K562 (cell line): ENCODE measurements at regions not wholly inside any gene's neighbourhood (a gene's known extent, or its start where the extent isn't known, plus 50 kb on each side); places are given as distances from the start of the nearest gene placed in this dataset.

Experiments
- ATAC-seq: fragments of 200-7000 bp; cut with Tn5 transposase; 3 replicates; pipeline ENCODE4 v1.9.1; 2020; ENCODE audit warnings: moderate library complexity
- BruUV-seq: library from RNA; stranded (reverse); fragments of 400-500 nt; replicated peaks from 2 replicates; lab custom pipeline; 2021; lab: Mats Ljungman, UMichigan
- CTCF ChIA-PET: fragments of 300-600 bp; formaldehyde crosslinking; extraction: SDS; loops from one replicate; lab custom pipeline; 2021; ENCODE audit warnings: low intra/inter-chr PET ratio; lab: Yijun Ruan, JAX
- POLR2A ChIA-PET: fragments of 300-600, 350-650 bp; sonication (Branson Sonifier 250); formaldehyde crosslinking; extraction: SDS; loops from one replicate; lab custom pipeline; 2021; ENCODE audit warnings: antibody characterized with exemption, inconsistent platforms; lab: Yijun Ruan, JAX
- DNase-seq, 4 experiments: peaks; one replicate each; pipeline versions ENCODE4 v3.0.0 to v3.0.0-alpha.2; 2011 to 2018; ENCODE audit warnings: low spot score in 3 of 4, mixed read lengths in 3 of 4; ENCODE audit errors: extremely low read depth in 1 of 4
- FAIRE-seq: peaks from 2 replicates; lab custom pipeline; 2011; peaks lifted over from hg19 to GRCh38; lab: Jason Lieb, UNC
- H2AFZ ChIP-seq: 2 replicates; pipeline ENCODE4 v1.6.0; 2011; ENCODE audit warnings: low read depth, low read length, control low read depth, inconsistent platforms
- H3K27ac ChIP-seq: fragments of 200-600 bp; 3 replicates; pipeline ENCODE4 v1.8.0; 2011; ENCODE audit warnings: low read depth, mild to moderate bottlenecking, control low read depth, inconsistent platforms, low read length, moderate library complexity, mixed read lengths; ENCODE audit errors: extremely low read depth
- H3K27me3 ChIP-seq, 2 experiments: fragments of 300-600 bp in 1 of 2; 2 replicates in 1 of 2; 3 replicates in 1 of 2; pipeline versions ENCODE4 v1.6.0 to v1.8.0; 2011; ENCODE audit warnings: inconsistent platforms in 2 of 2, low read length in 2 of 2, mild to moderate bottlenecking in 1 of 2, mixed read lengths in 1 of 2, moderate library complexity in 1 of 2; ENCODE audit not compliant: control insufficient read depth in 2 of 2, insufficient read depth in 2 of 2
- H3K36me3 ChIP-seq: fragments of 300-600 bp; 3 replicates; pipeline ENCODE4 v1.8.0; 2011; ENCODE audit warnings: mild to moderate bottlenecking, low read length, inconsistent platforms; ENCODE audit not compliant: control insufficient read depth, insufficient read depth
- H3K4me1 ChIP-seq, 2 experiments: fragments of 200-600 bp in 1 of 2; replicated peaks in 1 of 2; 2 replicates in 1 of 2; 3 replicates in 1 of 2; pipeline versions ENCODE4 v1.5.1 to v1.8.0; 2011; ENCODE audit warnings: inconsistent platforms in 2 of 2, low read length in 2 of 2, mild to moderate bottlenecking in 1 of 2, mixed read lengths in 1 of 2, moderate library complexity in 1 of 2; ENCODE audit not compliant: control insufficient read depth in 2 of 2, insufficient read depth in 2 of 2
- H3K4me2 ChIP-seq: 2 replicates; pipeline ENCODE4 v1.6.1; 2011; ENCODE audit warnings: low read length, control low read depth, inconsistent platforms, mixed read lengths; ENCODE audit not compliant: insufficient read depth
- H3K4me3 ChIP-seq: fragments of 200-600 bp; sonication (generic), shearing (Covaris generic); 2 replicates; pipeline ENCODE4 v1.5.1; 2016; ENCODE audit warnings: control low read depth, inconsistent platforms
- H3K79me2 ChIP-seq: fragments of 200-600 bp; 3 replicates; pipeline ENCODE4 v1.8.0; 2011; ENCODE audit warnings: low read length, inconsistent platforms; ENCODE audit not compliant: control insufficient read depth, insufficient read depth
- H3K9ac ChIP-seq, 2 experiments: 2 replicates each; pipeline versions ENCODE4 v1.6.0 to v1.6.1; 2011; ENCODE audit warnings: low read depth in 2 of 2, low read length in 2 of 2, control low read depth in 1 of 2, inconsistent platforms in 1 of 2, mild to moderate bottlenecking in 1 of 2, mixed read lengths in 1 of 2; ENCODE audit not compliant: insufficient read depth in 1 of 2
- H3K9me1 ChIP-seq: one replicate; pipeline ENCODE4 v1.6.0; 2011; ENCODE audit warnings: inconsistent platforms, mild to moderate bottlenecking, low read length, moderate library complexity; ENCODE audit not compliant: control insufficient read depth, insufficient read depth
- H3K9me3 ChIP-seq: replicated peaks from 2 replicates; pipeline ENCODE4 v1.5.1; 2011; ENCODE audit warnings: low read depth, low read length, inconsistent platforms; ENCODE audit not compliant: control insufficient read depth, insufficient read depth
- H4K20me1 ChIP-seq: replicated peaks from 2 replicates; pipeline ENCODE4 v1.6.1; 2011; ENCODE audit warnings: low read length, inconsistent platforms, mixed read lengths; ENCODE audit not compliant: control insufficient read depth, insufficient read depth
- CHD1 ChIP-seq: fragments of 200-600 bp; sonication (generic); IDR thresholded peaks from one replicate; pipeline ENCODE4 v1.6.1; 2012; ENCODE audit warnings: mild to moderate bottlenecking, moderate library complexity, low read length, inconsistent platforms
- HLTF ChIP-seq: fragments of 450-650 bp; IDR thresholded peaks from 2 replicates; pipeline ENCODE4 v1.6.1; 2016
- NFXL1 ChIP-seq: fragments of 450-650 bp; formaldehyde crosslinking; IDR thresholded peaks from 2 replicates; pipeline ENCODE4 v1.4.0; 2021; ENCODE audit warnings: mild to moderate bottlenecking
- TAF15 ChIP-seq: fragments of 200-400 bp; formaldehyde crosslinking; IDR thresholded peaks from 2 replicates; pipeline ENCODE4 v1.6.1; 2017; ENCODE audit warnings: mild to moderate bottlenecking, low read depth, low read length, moderate library complexity
- TBP ChIP-seq: optimal IDR thresholded peaks from 2 replicates; pipeline ENCODE3; 2011; ENCODE audit warnings: low read depth, low read length, improper control_type of control experiment
- ZFP30 ChIP-seq: fragments of 250-450 bp; sonication (Bioruptor Pico); IDR thresholded peaks from 2 replicates; pipeline ENCODE4 v1.8.0; 2022; ENCODE audit warnings: moderate library complexity, mild to moderate bottlenecking, inconsistent platforms, borderline replicate concordance
- ZNF124 ChIP-seq: sonication (generic); formaldehyde crosslinking; IDR thresholded peaks from 2 replicates; pipeline ENCODE4 v1.8.1; 2022; ENCODE audit warnings: missing genetic modification reagents
- ZNF24 ChIP-seq: fragments of 450-650 bp; IDR thresholded peaks from 2 replicates; pipeline ENCODE4 v1.6.1; 2016
- ZNF395 ChIP-seq: fragments of 200-800 bp; sonication (Bioruptor generic); IDR thresholded peaks from 2 replicates; pipeline ENCODE4 v1.6.1; 2017; ENCODE audit warnings: missing genetic modification characterization, missing compliant biosample characterization
- WGBS: fragments of 100-300 bp; shearing (Covaris generic); methylation state at CpG from one replicate; pipeline ENCODE4 v1.1.6; 2016; ENCODE audit warnings: low coverage, mixed read lengths; ENCODE audit not compliant: insufficient coverage; ENCODE audit errors: missing lambda C conversion rate; 5-methylcytosine and 5-hydroxymethylcytosine counted together
- in situ Hi-C: fragments of 300-500 bp; cut with MboI; formaldehyde crosslinking; loops from 4 replicates; pipeline ENCODE4 v1.15.0; 2018; ENCODE audit warnings: inconsistent platforms, mixed read lengths
- intact Hi-C: fragments of 100-400 bp; cut with micrococcal nuclease; formaldehyde crosslinking; loops from 2 replicates; pipeline ENCODE4 v1.14.2; 2022
- TF ChIP-seq, protein P1 (sequence below), 2 experiments: IDR thresholded peaks; 2 replicates each; pipeline ENCODE4 v1.6.1; 2011; ENCODE audit warnings: borderline replicate concordance in 1 of 2, control low read depth in 1 of 2, low read depth in 1 of 2, low read length in 1 of 2, mild to moderate bottlenecking in 1 of 2, mixed read lengths in 1 of 2, moderate library complexity in 1 of 2; ENCODE audit not compliant: insufficient read depth in 1 of 2, insufficient read length in 1 of 2, poor library complexity in 1 of 2, severe bottlenecking in 1 of 2; ENCODE audit errors: extremely low read depth in 1 of 2
- TF ChIP-seq, protein P2 (sequence below): fragments of 250-450 bp; sonication (Bioruptor Pico); IDR thresholded peaks from 2 replicates; pipeline ENCODE4 v1.9.0; 2021; ENCODE audit warnings: mild to moderate bottlenecking, inconsistent platforms
- TF ChIP-seq, protein P3 (sequence below): fragments of 200-800 bp; sonication (Bioruptor generic); IDR thresholded peaks from 2 replicates; pipeline ENCODE4 v1.6.1; 2016; ENCODE audit warnings: missing genetic modification characterization, missing compliant biosample characterization

- intact Hi-C loops: no loop called here
- H3K9ac ChIP-seq: no peak overlapping the region
- ChIA-PET CTCF (no interaction called here), POLR2A (no interaction called here)
- no peak overlapping the region for H3K4me3 ChIP-seq
- H3K4me2 ChIP-seq: no peak overlapping the region
- H3K36me3 ChIP-seq: no peaks in the 10 kb centered on the region
- FAIRE-seq (no peak), DNase-seq (no peak), ATAC-seq (no peak)
- H2AFZ ChIP-seq: no peak overlapping the region
- H3K4me1 ChIP-seq: no peaks in the 10 kb centered on the region
- no peaks in the 10 kb centered on the region for H3K79me2 ChIP-seq
- in situ Hi-C loops: no loop called here
- no TSS peak for BruUV-seq
- H3K9me3 ChIP-seq: no peaks in the 10 kb centered on the region
- no peaks in the 10 kb centered on the region for H4K20me1 ChIP-seq
- 0% methylated on average over 1 of the region's 1 CpG for WGBS
- no peaks in the 10 kb centered on the region for H3K27me3 ChIP-seq
- H3K9me1 ChIP-seq: no peaks in the 10 kb centered on the region
- no peak overlapping the region for H3K27ac ChIP-seq
- TF ChIP-seq HLTF: no peak
- TF ChIP-seq CHD1: no peak
- no peak for TF ChIP-seq ZNF124 (CRISPR knock-in tag)
- no peak for TF ChIP-seq TBP
- TF ChIP-seq, protein P1, sequence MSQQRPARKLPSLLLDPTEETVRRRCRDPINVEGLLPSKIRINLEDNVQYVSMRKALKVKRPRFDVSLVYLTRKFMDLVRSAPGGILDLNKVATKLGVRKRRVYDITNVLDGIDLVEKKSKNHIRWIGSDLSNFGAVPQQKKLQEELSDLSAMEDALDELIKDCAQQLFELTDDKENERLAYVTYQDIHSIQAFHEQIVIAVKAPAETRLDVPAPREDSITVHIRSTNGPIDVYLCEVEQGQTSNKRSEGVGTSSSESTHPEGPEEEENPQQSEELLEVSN (IDR thresholded peaks at IDR 0.05; ENCODE audit: borderline replicate concordance in 1 of 2, extremely low read depth in 1 of 2, insufficient read depth in 1 of 2, insufficient read length in 1 of 2, low read depth in 1 of 2, low read length in 1 of 2, poor library complexity in 1 of 2, severe bottlenecking in 1 of 2): no peak
- no peak for TF ChIP-seq NFXL1 (CRISPR knock-in tag)
- TF ChIP-seq ZNF395 (CRISPR knock-in tag): no peak
- TF ChIP-seq TAF15: no peak
- TF ChIP-seq ZFP30 (CRISPR knock-in tag): no peak
- TF ChIP-seq, protein P2, sequence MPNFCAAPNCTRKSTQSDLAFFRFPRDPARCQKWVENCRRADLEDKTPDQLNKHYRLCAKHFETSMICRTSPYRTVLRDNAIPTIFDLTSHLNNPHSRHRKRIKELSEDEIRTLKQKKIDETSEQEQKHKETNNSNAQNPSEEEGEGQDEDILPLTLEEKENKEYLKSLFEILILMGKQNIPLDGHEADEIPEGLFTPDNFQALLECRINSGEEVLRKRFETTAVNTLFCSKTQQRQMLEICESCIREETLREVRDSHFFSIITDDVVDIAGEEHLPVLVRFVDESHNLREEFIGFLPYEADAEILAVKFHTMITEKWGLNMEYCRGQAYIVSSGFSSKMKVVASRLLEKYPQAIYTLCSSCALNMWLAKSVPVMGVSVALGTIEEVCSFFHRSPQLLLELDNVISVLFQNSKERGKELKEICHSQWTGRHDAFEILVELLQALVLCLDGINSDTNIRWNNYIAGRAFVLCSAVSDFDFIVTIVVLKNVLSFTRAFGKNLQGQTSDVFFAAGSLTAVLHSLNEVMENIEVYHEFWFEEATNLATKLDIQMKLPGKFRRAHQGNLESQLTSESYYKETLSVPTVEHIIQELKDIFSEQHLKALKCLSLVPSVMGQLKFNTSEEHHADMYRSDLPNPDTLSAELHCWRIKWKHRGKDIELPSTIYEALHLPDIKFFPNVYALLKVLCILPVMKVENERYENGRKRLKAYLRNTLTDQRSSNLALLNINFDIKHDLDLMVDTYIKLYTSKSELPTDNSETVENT: no peak
- TF ChIP-seq, protein P3, sequence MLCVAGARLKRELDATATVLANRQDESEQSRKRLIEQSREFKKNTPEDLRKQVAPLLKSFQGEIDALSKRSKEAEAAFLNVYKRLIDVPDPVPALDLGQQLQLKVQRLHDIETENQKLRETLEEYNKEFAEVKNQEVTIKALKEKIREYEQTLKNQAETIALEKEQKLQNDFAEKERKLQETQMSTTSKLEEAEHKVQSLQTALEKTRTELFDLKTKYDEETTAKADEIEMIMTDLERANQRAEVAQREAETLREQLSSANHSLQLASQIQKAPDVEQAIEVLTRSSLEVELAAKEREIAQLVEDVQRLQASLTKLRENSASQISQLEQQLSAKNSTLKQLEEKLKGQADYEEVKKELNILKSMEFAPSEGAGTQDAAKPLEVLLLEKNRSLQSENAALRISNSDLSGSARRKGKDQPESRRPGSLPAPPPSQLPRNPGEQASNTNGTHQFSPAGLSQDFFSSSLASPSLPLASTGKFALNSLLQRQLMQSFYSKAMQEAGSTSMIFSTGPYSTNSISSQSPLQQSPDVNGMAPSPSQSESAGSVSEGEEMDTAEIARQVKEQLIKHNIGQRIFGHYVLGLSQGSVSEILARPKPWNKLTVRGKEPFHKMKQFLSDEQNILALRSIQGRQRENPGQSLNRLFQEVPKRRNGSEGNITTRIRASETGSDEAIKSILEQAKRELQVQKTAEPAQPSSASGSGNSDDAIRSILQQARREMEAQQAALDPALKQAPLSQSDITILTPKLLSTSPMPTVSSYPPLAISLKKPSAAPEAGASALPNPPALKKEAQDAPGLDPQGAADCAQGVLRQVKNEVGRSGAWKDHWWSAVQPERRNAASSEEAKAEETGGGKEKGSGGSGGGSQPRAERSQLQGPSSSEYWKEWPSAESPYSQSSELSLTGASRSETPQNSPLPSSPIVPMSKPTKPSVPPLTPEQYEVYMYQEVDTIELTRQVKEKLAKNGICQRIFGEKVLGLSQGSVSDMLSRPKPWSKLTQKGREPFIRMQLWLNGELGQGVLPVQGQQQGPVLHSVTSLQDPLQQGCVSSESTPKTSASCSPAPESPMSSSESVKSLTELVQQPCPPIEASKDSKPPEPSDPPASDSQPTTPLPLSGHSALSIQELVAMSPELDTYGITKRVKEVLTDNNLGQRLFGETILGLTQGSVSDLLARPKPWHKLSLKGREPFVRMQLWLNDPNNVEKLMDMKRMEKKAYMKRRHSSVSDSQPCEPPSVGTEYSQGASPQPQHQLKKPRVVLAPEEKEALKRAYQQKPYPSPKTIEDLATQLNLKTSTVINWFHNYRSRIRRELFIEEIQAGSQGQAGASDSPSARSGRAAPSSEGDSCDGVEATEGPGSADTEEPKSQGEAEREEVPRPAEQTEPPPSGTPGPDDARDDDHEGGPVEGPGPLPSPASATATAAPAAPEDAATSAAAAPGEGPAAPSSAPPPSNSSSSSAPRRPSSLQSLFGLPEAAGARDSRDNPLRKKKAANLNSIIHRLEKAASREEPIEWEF (CRISPR knock-in tag): no peak
- TF ChIP-seq ZNF24: no peak
These were observed 539.7 kb upstream of the NETO1 start for GRCh38 chr18:73407506-73407905.
